Immature natural killer cell (primary cell): ENCODE measurements at regions not wholly inside any gene's neighbourhood (a gene's known extent, or its start where the extent isn't known, plus 50 kb on each side); places are given as distances from the start of the nearest gene placed in this dataset.

Experiments
- DNase-seq, 3 donors: peaks; one replicate each; pipeline ENCODE4 v3.0.0; 2022; ENCODE audit warnings: mixed read lengths in 1 of 3
- H3K27ac Mint-ChIP-seq, 6 donors: one replicate each; pipeline ENCODE4 v1.8.0; 2020; ENCODE audit warnings: mixed read lengths in 6 of 6, mild to moderate bottlenecking in 5 of 6, inconsistent platforms in 4 of 6, moderate library complexity in 3 of 6
- H3K27me3 Mint-ChIP-seq, 3 donors: one replicate each; pipeline ENCODE4 v1.8.0; 2020 to 2021; ENCODE audit warnings: low read depth in 3 of 3, mild to moderate bottlenecking in 3 of 3, mixed read lengths in 3 of 3, moderate library complexity in 3 of 3, inconsistent platforms in 1 of 3
- H3K36me3 Mint-ChIP-seq, 3 donors: one replicate each; pipeline ENCODE4 v1.8.0; 2020; ENCODE audit warnings: mixed read lengths in 3 of 3, inconsistent platforms in 2 of 3, mild to moderate bottlenecking in 2 of 3
- H3K4me1 Mint-ChIP-seq, 2 donors: one replicate each; pipeline ENCODE4 v1.8.0; 2020; ENCODE audit warnings: inconsistent platforms in 2 of 2, mild to moderate bottlenecking in 2 of 2, mixed read lengths in 2 of 2, moderate library complexity in 1 of 2
- H3K4me3 Mint-ChIP-seq, 5 donors: one replicate each; pipeline ENCODE4 v1.8.0; 2020; ENCODE audit warnings: mild to moderate bottlenecking in 5 of 5, mixed read lengths in 5 of 5, inconsistent platforms in 3 of 5, moderate library complexity in 3 of 5
- H3K9me3 Mint-ChIP-seq, 6 donors: one replicate each; pipeline ENCODE4 v1.8.0; 2020; ENCODE audit warnings: mild to moderate bottlenecking in 6 of 6, mixed read lengths in 6 of 6, inconsistent platforms in 4 of 6, moderate library complexity in 3 of 6

DNA sequence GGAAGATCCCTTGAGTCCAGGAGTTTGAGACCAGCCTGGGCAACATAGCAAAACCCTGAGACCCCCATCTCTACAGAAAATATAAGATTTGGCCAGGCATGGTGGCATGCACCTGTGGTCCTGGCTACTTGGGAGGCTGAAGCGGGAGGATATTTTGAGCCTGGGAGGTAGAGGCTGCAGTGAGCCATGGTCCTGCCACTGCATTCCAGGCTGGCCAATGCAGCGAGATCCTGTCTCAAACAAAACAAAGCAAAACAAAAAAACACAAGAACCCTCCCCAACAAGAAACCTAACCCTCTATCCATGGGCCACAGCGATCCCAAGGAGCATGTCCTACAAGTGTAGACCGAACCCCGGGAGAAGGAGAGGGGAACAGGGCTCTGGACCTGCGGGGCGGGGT lies 133.3 kb downstream of the MGAT5B start:
- Mint-ChIP-seq H3K9me3 (no peaks in the 10 kb centered on the region), H3K36me3 (no peaks in the 10 kb centered on the region), H3K4me1 (peaks cover 23 to 31% of the 10 kb centered on the region in 2 donors), H3K27me3 (peaks cover 0 to 12% (median 2%) of the 10 kb centered on the region in 3 donors), H3K27ac (peak overlapping the region in 1 of 6 donors; percentile 36), H3K4me3 (peak overlapping the region in 1 of 5 donors; percentile 53)
- no peak for DNase-seq

DNA sequence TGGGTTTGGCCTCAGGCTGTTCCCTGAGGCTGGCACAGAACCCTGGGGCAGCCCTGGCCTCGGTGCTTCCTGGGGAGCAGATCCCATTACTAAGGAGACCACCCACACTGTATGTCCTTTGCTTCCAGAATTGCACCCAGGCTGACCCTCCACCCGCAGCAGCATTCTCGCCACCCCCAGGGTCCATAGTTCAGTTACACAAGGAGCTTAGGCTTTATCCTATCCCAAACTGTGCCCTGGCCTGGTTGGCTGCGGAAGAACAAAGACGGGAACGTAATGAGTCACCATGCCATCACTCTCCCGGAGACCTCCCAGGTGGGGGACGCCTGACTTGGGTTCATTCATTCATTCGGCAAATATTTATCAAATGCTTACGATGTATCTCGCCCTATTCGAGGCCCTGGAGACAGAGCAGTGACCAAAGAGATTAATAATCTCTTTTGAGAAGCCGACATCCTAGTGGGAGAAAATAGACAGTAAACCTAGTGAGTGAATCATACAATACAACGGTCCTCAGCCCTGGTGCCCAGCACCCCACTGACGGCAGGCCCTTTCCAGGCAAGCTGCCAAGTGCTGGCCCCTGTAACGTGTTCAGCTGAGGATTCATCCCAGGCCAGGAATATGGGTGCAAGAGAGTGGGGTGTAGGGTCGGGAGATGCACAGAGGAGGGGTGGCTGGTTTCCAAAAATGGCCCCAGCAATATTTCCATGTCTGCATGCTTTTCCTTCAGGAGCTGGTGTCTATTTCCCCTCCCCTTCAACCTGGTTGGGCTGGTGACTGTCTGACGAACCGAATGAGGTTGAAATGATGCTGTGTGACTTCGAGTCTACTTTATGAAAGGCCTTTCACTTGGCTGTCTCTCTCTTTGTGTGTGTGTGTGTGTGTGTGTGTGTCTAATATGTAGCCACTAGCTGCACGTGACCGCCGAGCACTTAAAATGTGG lies 134.2 kb downstream of the MGAT5B start:
- peak overlapping the region in 1 of 6 donors; percentile 65 for H3K27ac Mint-ChIP-seq
- H3K4me1 Mint-ChIP-seq, result peaks cover 18 to 25% of the 10 kb centered on the region in 2 donors
- H3K27me3 Mint-ChIP-seq, result peaks cover 3 to 14% (median 5%) of the 10 kb centered on the region in 3 donors

DNA sequence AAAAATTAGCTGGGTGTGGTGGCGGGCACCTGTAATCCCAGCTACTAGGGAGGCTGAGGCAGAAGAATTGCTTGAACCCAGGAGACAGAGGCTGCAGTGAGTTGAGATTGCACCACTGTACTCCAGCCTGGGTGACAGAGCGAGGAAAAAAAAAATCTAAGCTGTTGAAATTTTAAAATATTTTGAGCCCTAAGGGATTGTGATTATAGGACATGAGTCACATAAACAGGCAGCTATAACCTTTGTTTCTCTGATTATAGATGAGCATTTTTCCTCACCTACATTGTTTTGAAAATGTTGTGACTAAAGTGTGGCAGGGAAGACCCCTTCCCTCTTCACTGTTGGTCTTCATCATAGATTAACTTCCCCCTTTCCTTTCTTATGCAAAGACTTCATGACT lies 135.5 kb downstream of the MGAT5B start:
- no peak for DNase-seq
- Mint-ChIP-seq H3K4me3 (no peak overlapping the region), H3K36me3 (no peaks in the 10 kb centered on the region), H3K27ac (no peak overlapping the region), H3K4me1 (peaks cover 4 to 12% of the 10 kb centered on the region in 2 donors), H3K9me3 (no peaks in the 10 kb centered on the region), H3K27me3 (peaks cover 3 to 10% (median 7%) of the 10 kb centered on the region in 3 donors)

More for the DNA sequence above, 134.2 kb downstream of the MGAT5B start:
- H3K4me3 Mint-ChIP-seq, result no peak overlapping the region
- no peaks in the 10 kb centered on the region for H3K36me3 Mint-ChIP-seq
- DNase-seq, result no peak
- H3K9me3 Mint-ChIP-seq, result no peaks in the 10 kb centered on the region

DNA sequence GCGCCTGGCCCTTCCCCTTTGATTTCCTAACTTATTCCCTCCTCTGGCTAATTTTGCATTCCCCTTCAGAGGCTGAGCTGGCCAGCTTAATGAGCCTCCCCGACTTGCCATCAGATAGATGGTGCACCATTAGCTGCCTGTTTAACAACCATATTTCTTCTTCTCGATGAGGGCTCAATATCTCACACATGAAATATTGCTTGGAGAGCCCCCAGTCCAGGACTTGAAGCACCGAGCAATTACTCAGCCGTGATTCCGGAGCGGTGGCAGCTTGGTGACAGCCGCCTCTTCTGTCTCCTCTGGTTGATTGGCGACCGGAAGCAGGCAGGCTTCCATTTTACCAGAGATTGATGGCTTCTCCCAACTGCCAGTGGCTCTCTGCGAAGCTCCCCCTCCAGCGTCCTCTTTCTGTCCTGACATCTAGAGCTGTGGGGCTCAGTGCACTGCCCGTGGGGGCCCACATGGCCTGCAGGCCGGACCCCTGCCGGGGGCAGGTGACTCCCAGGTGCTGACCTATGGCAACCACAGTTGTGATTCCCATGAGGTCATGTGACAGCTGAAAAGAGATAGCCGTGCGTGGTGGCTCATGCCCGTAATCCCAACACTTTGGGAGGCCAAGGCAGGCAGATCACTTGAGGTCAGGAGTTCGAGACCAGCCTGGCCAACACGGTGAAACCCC lies 133.7 kb upstream of the SEC14L1 start:
- peaks cover 0 to 4% (median 0%) of the 10 kb centered on the region in 3 donors for H3K36me3 Mint-ChIP-seq
- no peak overlapping the region for H3K4me3 Mint-ChIP-seq
- peaks cover 5 to 12% (median 9%) of the 10 kb centered on the region in 3 donors for H3K27me3 Mint-ChIP-seq
- DNase-seq, result no peak
- H3K27ac Mint-ChIP-seq, result no peak overlapping the region
- H3K4me1 Mint-ChIP-seq, result no peaks in the 10 kb centered on the region
- peaks cover 0 to 16% (median 3%) of the 10 kb centered on the region in 6 donors for H3K9me3 Mint-ChIP-seq

DNA sequence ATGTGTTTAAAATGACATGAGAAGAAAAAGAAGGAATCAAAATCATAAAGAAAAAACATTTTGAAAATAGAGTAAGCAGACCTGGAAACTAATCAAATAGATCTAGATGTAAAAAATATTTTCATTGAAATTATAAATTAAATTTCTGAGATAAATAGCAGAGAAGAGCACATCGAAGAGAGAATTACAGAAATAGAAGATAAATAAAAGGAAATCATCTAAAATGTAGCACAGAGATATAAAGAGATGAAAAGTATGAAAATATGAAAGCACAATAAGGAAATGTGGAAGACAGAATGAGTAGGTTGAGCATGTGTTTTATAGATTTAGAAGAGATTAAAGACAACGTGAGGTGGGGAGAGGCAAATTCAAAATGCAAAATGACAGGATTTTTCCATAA lies 130.9 kb upstream of the SEC14L1 start:
- DNase-seq, result no peak
- no peak overlapping the region for H3K27ac Mint-ChIP-seq
- H3K27me3 Mint-ChIP-seq, result peaks cover 9 to 11% (median 10%) of the 10 kb centered on the region in 3 donors
- peaks cover 0 to 16% (median 3%) of the 10 kb centered on the region in 6 donors for H3K9me3 Mint-ChIP-seq
- peaks cover 0 to 4% (median 0%) of the 10 kb centered on the region in 3 donors for H3K36me3 Mint-ChIP-seq
- H3K4me3 Mint-ChIP-seq, result no peak overlapping the region
- no peaks in the 10 kb centered on the region for H3K4me1 Mint-ChIP-seq

DNA sequence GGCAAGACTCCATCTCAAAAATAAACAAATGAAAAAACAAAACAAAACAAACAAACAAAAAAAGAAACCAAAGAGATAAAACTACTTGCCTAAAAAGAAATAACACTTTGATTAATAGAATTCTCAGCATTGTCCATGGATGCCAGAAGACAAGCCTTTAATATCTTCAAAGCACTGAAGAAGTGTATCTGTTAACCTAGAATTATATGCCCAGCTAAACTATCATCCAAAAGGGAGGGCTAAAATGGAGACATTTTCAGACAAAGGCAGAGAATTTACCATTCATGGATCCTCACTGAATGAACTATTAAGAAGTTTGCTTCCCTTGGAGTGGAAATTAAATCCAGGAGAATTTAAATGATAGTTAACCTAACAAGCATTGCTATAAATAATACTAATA lies 130.1 kb upstream of the SEC14L1 start:
- no peaks in the 10 kb centered on the region for H3K4me1 Mint-ChIP-seq
- no peak for DNase-seq
- peaks cover 7 to 11% (median 9%) of the 10 kb centered on the region in 3 donors for H3K27me3 Mint-ChIP-seq
- peaks cover 0 to 4% (median 0%) of the 10 kb centered on the region in 3 donors for H3K36me3 Mint-ChIP-seq
- no peak overlapping the region for H3K4me3 Mint-ChIP-seq
- peaks cover 0 to 16% (median 3%) of the 10 kb centered on the region in 6 donors for H3K9me3 Mint-ChIP-seq
- H3K27ac Mint-ChIP-seq, result no peak overlapping the region

DNA sequence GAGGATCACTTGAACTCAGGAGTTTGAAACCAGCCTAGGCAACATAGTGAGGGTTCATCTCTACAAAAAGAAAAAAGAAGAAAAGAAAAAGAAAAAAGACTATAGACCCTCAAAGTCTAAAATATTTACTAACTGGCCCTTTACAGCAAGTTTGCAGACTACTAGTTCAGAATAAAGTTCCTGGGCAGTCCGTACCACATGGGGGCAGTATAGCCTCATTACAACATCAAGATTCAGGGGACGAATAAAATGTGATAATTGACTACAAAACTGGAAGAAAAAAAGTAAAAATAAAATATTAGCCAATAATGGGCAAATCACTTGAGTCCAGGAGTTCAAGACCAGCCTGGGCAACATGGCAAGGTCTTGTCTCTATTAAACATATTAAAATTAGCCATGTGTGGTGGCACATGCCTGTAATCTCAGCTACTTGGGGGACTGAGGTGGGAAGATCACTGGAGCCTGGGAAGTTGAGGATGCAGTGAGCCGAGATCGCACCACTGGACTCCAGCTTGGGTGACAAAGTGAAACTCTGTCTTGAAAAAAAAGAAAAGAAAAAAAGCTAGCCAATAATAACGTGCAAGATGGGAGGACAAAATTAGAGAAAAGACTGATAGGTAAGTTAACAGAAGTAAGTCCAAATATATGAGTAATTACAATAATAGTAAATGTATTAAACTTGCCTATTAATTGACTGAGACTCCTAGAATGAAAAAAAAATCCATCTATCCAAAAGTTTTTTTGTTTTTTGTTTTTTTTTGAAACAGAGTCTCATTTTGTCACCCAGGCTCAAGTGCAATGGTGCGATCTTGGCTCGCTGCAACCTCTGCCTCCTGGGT lies 129.4 kb upstream of the SEC14L1 start:
- peak; percentile 20 to 31 (median 26) for DNase-seq
- no peak overlapping the region for H3K27ac Mint-ChIP-seq
- peaks cover 0 to 16% (median 3%) of the 10 kb centered on the region in 6 donors for H3K9me3 Mint-ChIP-seq
- H3K27me3 Mint-ChIP-seq, result peaks cover 7 to 11% (median 9%) of the 10 kb centered on the region in 3 donors
- no peaks in the 10 kb centered on the region for H3K4me1 Mint-ChIP-seq
- H3K36me3 Mint-ChIP-seq, result peaks cover 0 to 4% (median 0%) of the 10 kb centered on the region in 3 donors
- no peak overlapping the region for H3K4me3 Mint-ChIP-seq

DNA sequence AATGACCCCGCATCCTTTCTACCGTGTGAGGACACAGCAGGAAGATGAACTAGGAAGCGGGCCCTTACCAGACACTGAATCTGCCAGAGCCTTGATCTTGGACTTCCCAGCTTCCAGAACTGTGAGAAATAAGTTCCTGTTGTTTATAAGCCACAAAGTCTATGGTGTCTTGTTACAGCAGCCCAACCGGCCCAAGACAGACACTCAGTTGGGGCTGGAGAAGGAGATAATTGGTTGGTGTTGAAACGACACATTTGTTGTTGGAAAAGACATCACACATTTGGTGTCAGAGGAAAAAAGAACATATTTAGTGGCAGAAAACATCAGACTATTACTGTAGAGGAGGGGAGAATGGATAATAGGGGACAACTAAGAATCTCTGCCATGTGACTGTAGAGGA lies 122.3 kb upstream of the SEC14L1 start:
- H3K4me1 Mint-ChIP-seq, result no peaks in the 10 kb centered on the region
- H3K27ac Mint-ChIP-seq, result no peak overlapping the region
- no peak overlapping the region for H3K4me3 Mint-ChIP-seq
- no peaks in the 10 kb centered on the region for H3K9me3 Mint-ChIP-seq
- no peaks in the 10 kb centered on the region for H3K36me3 Mint-ChIP-seq
- peaks cover 0 to 1% (median under 1%) of the 10 kb centered on the region in 3 donors for H3K27me3 Mint-ChIP-seq
- DNase-seq, result no peak

DNA sequence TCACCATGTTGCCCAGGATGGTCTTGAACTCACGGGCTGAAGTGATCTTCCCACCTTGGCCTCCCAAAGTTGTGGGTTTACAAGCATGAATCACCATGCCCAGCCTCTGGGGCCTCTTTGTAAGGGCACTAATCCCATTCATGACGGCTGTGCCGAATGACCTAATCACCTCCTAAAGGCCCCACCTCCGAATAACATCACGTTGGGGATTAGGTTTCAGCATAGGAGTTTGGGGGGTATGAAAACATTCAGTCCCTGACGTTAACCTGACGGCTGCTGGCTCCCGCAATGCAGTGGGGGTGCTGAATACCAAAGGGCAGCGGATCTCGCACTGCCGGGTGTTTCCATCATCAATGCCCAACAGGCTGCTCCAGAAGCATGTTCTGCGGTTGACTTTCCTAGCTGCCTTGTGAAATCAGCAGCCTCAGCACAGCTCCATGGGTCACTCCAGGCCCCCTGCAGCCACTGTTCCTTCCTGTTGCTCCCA lies 120.8 kb upstream of the SEC14L1 start:
- DNase-seq, result no peak
- Mint-ChIP-seq H3K27me3 (peaks cover 0 to 1% (median 0%) of the 10 kb centered on the region in 3 donors), H3K36me3 (no peaks in the 10 kb centered on the region), H3K4me1 (no peaks in the 10 kb centered on the region), H3K27ac (no peak overlapping the region), H3K4me3 (no peak overlapping the region), H3K9me3 (no peaks in the 10 kb centered on the region)

DNA sequence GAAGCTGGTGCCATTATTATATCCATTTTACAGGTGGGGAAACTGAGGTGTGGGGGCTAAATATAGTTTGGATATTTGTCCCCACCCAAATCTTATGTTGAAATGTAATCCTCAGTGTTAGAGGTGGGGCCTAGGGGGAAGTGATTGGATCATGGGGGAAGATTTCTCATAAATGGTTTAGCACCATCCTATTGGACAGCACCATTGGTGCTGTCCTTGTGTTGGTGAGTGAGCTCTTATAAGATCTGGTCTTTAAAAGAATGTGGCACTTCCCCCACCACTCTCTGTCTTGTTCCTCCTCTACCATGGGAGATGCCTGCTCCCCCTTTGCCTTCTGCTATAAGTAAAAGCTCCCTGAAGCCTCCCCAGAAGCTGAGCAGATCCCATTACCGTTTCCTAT lies 119.8 kb upstream of the SEC14L1 start:
- no peak overlapping the region for H3K27ac Mint-ChIP-seq
- H3K27me3 Mint-ChIP-seq, result peaks cover 0 to 1% (median 0%) of the 10 kb centered on the region in 3 donors
- no peaks in the 10 kb centered on the region for H3K9me3 Mint-ChIP-seq
- H3K4me1 Mint-ChIP-seq, result no peaks in the 10 kb centered on the region
- H3K4me3 Mint-ChIP-seq, result no peak overlapping the region
- no peaks in the 10 kb centered on the region for H3K36me3 Mint-ChIP-seq
- no peak for DNase-seq

DNA sequence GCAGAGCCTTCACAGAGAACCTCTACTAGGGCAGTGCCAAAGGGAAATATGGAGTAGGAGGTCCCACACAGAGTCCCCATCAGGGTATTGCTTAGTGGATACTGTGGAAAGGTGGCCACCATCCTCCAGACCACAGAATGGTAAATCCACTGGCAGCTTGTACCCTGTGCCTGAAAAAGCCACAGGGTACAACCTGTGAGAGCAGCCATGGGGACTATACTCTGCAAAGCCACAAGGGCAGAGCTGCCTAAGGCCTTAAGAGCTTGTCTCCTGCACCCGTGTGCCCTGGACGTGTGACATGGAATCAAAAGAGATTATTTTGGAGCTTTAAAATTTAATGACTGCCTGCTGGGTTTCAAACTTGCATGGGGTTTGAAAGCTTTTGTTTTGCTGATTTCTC lies 118.0 kb upstream of the SEC14L1 start:
- Mint-ChIP-seq H3K4me1 (no peaks in the 10 kb centered on the region), H3K27me3 (peaks cover 0 to 6% (median 0%) of the 10 kb centered on the region in 3 donors), H3K4me3 (no peak overlapping the region), H3K27ac (no peak overlapping the region), H3K36me3 (peaks cover 0 to 7% (median 0%) of the 10 kb centered on the region in 3 donors), H3K9me3 (no peaks in the 10 kb centered on the region)
- no peak for DNase-seq

DNA sequence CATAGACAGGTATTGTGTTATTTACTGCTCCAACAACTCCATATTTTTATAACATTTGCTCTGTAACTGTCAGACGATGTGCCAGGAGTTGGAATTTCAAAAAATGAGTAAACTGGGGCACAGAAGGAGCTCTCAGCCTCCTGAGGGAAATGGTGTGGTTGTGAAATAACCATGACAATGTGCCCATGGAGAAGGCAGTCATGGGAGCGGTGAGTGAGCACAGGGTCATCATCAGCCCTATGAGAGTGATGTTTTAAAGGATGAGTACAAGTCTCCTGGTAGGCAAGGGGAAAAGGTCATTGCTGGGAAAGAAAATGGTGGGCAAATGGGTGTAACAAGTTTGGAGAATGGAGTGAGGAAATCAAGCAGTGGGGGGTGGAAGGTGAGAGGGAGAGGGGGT lies 115.0 kb upstream of the SEC14L1 start:
- H3K4me1 Mint-ChIP-seq, result no peaks in the 10 kb centered on the region
- DNase-seq, result no peak
- H3K27ac Mint-ChIP-seq, result no peak overlapping the region
- peaks cover 0 to 1% (median 0%) of the 10 kb centered on the region in 6 donors for H3K9me3 Mint-ChIP-seq
- peaks cover 0 to 7% (median 0%) of the 10 kb centered on the region in 3 donors for H3K36me3 Mint-ChIP-seq
- H3K4me3 Mint-ChIP-seq, result no peak overlapping the region
- H3K27me3 Mint-ChIP-seq, result peaks cover 0 to 4% (median 1%) of the 10 kb centered on the region in 3 donors

DNA sequence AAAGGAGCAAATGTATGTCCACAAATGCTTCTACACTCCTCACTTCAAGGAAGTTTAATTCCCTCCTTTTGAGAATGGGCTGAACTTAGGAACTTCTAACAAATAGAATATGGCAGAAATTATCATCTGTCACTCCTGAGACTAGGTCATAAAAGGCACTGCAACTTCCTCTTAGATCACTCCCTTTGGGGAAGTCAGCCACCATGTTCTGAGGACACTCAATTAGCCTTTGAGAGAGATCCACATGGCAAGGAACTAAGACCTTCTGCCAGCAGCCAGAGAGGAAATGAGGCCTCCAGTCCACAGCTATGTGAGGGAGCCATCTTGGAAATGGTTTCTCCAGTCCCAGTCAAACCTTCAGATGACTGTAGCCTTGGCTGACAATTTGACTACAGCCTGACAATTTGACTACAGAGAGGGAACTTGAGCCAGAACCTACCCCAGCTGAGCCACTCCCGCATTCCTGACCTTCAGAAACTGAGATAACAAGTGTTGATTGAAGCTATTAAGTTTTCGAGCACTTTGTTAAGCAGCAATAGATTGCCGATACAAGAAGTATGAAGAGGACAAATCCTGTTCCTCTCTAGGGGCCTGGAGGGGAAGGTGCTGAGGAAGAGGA lies 113.4 kb upstream of the SEC14L1 start:
- Mint-ChIP-seq H3K4me1 (no peaks in the 10 kb centered on the region), H3K27ac (no peak overlapping the region), H3K9me3 (peaks cover 0 to 5% (median 2%) of the 10 kb centered on the region in 6 donors), H3K36me3 (peaks cover 0 to 10% (median 3%) of the 10 kb centered on the region in 3 donors), H3K27me3 (peaks cover 0 to 4% (median 4%) of the 10 kb centered on the region in 3 donors), H3K4me3 (no peak overlapping the region)
- DNase-seq, result no peak
